GM12872 (cell line): ENCODE measurements at regions not wholly inside any gene's neighbourhood (a gene's known extent, or its start where the extent isn't known, plus 50 kb on each side); places are given as distances from the start of the nearest gene placed in this dataset.
A peak's percentile ranks its signal among the peaks of the same experiment; 100 is the strongest.

Experiments
- CTCF ChIP-seq: IDR thresholded peaks from 3 replicates; pipeline ENCODE4 v1.5.1; 2011; ENCODE audit warnings: low read depth, mild to moderate bottlenecking, low read length, moderate library complexity; ENCODE audit not compliant: insufficient read depth

GRCh38 chr2:67579806-67580205 lies 182.7 kb downstream of the ETAA1 start:
- TF ChIP-seq CTCF, result no peak

- TF ChIP-seq CTCF, result peak; percentile 41; the same call in 2 of the 3 replicates
These were observed 184.6 kb downstream of the ETAA1 start for GRCh38 chr2:67581751-67582150.

GRCh38 chr2:67583185-67583584 lies 186.1 kb downstream of the ETAA1 start:
- TF ChIP-seq CTCF, result no peak

- no peak for TF ChIP-seq CTCF
These were observed 188.3 kb downstream of the ETAA1 start for GRCh38 chr2:67585400-67585799.

GRCh38 chr2:67596871-67597270 lies 199.7 kb downstream of the ETAA1 start:
- no peak for TF ChIP-seq CTCF

- TF ChIP-seq CTCF, result no peak
These were observed 202.4 kb downstream of the ETAA1 start for GRCh38 chr2:67599561-67599960.

- no peak for TF ChIP-seq CTCF
These were observed 203.2 kb downstream of the ETAA1 start for GRCh38 chr2:67600222-67600871.

GRCh38 chr2:67600946-67601345 lies 203.8 kb downstream of the ETAA1 start:
- TF ChIP-seq CTCF, result no peak
